ENCODE measurements at regions not wholly inside any gene's neighbourhood (a gene's known extent, or its start where the extent isn't known, plus 50 kb on each side); places are given as distances from the start of the nearest gene placed in this dataset.

- TF ChIP-seq BACH2 (CRISPR knock-in tag; IDR thresholded peaks at IDR 0.05; ENCODE audit: borderline replicate concordance) (no peak), PPARA (CRISPR knock-in tag; IDR thresholded peaks at IDR 0.05; ENCODE audit: borderline replicate concordance) (no peak), ZNF565 (CRISPR knock-in tag; conservative IDR thresholded peaks at IDR 0.05; ENCODE audit: low read depth) (no peak), RARB (CRISPR knock-in tag; IDR thresholded peaks at IDR 0.05) (no peak), ARNTL (CRISPR knock-in tag; IDR thresholded peaks at IDR 0.05; ENCODE audit: borderline replicate concordance, low read depth) (no peak), ZNF8 (CRISPR knock-in tag; IDR thresholded peaks at IDR 0.05) (no peak), GLIS3 (CRISPR knock-in tag; IDR thresholded peaks at IDR 0.05) (no peak), PATZ1 (CRISPR knock-in tag; IDR thresholded peaks at IDR 0.05; ENCODE audit: borderline replicate concordance) (no peak), OSR1 (CRISPR knock-in tag; IDR thresholded peaks at IDR 0.05) (no peak), ZNF70 (CRISPR knock-in tag; IDR thresholded peaks at IDR 0.05) (no peak), ZFP30 (CRISPR knock-in tag; IDR thresholded peaks at IDR 0.05) (no peak), POU6F1 (CRISPR knock-in tag; IDR thresholded peaks at IDR 0.05; ENCODE audit: borderline replicate concordance, low read depth) (no peak), SNAI2 (CRISPR knock-in tag; IDR thresholded peaks at IDR 0.05) (no peak), CREB5 (CRISPR knock-in tag; IDR thresholded peaks at IDR 0.05; ENCODE audit: low read depth) (no peak)
Measured at GRCh38 chr9:109906766-109907382, 126.9 kb downstream of the PALM2AKAP2 start.
